Vagina (tissue), 2 donors: ENCODE measurements at regions not wholly inside any gene's neighbourhood (a gene's known extent, or its start where the extent isn't known, plus 50 kb on each side); places are given as distances from the start of the nearest gene placed in this dataset.

ENCODE experiments used
- POLR2A ChIP-seq, 2 donors: fragments of 450-650 bp; IDR thresholded peaks; one replicate each; pipeline ENCODE4 v1.6.1; 2017; ENCODE audit warnings: antibody characterized with exemption in 2 of 2, mild to moderate bottlenecking in 2 of 2, moderate library complexity in 2 of 2
- POLR2AphosphoS5 ChIP-seq, 2 donors: sonication (generic); formaldehyde crosslinking; IDR thresholded peaks; one replicate each; pipeline ENCODE4 v1.9.0; 2017; ENCODE audit warnings: antibody characterized with exemption in 2 of 2, mild to moderate bottlenecking in 2 of 2, low read depth in 1 of 2; ENCODE audit not compliant: insufficient read depth in 1 of 2
- TF ChIP-seq, protein P1 (sequence below), 3 experiments: fragments of 450-650 bp in 2 of 3; fragments of 200-600 bp in 1 of 3; sonication (generic) in 1 of 3; IDR thresholded peaks; one replicate each; pipeline ENCODE4 v1.5.1; 2017 to 2019; ENCODE audit warnings: antibody characterized with exemption in 3 of 3, mild to moderate bottlenecking in 2 of 3, moderate library complexity in 2 of 3

- TF ChIP-seq, protein P1, sequence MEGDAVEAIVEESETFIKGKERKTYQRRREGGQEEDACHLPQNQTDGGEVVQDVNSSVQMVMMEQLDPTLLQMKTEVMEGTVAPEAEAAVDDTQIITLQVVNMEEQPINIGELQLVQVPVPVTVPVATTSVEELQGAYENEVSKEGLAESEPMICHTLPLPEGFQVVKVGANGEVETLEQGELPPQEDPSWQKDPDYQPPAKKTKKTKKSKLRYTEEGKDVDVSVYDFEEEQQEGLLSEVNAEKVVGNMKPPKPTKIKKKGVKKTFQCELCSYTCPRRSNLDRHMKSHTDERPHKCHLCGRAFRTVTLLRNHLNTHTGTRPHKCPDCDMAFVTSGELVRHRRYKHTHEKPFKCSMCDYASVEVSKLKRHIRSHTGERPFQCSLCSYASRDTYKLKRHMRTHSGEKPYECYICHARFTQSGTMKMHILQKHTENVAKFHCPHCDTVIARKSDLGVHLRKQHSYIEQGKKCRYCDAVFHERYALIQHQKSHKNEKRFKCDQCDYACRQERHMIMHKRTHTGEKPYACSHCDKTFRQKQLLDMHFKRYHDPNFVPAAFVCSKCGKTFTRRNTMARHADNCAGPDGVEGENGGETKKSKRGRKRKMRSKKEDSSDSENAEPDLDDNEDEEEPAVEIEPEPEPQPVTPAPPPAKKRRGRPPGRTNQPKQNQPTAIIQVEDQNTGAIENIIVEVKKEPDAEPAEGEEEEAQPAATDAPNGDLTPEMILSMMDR (IDR thresholded peaks at IDR 0.05): no peak
- TF ChIP-seq POLR2AphosphoS5 (IDR thresholded peaks at IDR 0.05; ENCODE audit: insufficient read depth in 1 of 2, low read depth in 1 of 2) (no peak), POLR2A (IDR thresholded peaks at IDR 0.05) (no peak)
Measured at GRCh38 chr22:48305726-48306235, 1521.9 kb downstream of the BRD1 start.
